Effector CD8-positive, alpha-beta T cell (primary cell): ENCODE measurements at regions not wholly inside any gene's neighbourhood (a gene's known extent, or its start where the extent isn't known, plus 50 kb on each side); places are given as distances from the start of the nearest gene placed in this dataset.
"Not testable (repeated sequence)": the region's sequence is repeated elsewhere in the genome, so short reads cannot be mapped to it uniquely, and the experiment has no call there.

Source experiments
- DNase-seq: peaks from one replicate; lab custom pipeline; 2025; lab: John Stamatoyannopoulos, UW

DNA sequence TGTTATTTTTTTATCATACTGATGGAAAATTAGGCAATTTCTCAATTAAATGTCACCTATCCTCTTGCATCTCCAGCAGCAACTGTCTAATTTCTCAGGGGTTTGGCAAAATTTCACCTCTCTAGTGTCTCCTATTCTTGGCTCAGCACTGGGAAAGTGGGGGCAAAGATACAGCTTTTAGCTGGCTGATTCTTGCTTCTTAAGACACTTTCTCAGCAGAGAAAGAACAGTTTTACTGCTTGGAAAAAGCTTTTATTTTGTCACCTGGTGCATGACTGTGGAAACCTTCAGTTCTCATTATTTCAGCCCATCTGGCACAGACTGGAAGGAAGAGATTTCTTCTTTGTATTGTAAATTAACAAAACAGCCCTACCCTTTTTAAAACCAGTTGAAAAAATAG, 283.6 kb upstream of the SGCD start:
- no peak for DNase-seq

DNA sequence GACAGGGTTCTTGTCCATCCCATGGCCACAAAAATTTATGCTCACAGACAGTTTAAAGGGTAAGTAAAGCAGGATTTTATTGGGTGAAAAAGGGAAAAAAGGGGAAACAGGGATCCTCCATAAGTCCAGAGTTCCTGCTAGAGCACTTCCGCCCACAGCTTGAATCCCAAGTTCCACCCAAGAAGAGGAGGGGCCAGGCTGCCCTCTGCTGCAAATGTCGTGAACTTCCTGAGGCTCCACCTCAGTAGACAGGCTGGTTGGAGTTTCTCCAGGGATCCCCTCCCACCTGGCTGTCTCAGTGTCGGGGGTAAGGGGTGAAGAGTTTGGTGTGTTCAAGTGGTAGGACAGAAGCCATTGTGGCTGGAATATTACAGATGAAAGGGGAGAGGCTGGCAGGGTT, 275.0 kb upstream of the SGCD start:
- no peak for DNase-seq

DNA sequence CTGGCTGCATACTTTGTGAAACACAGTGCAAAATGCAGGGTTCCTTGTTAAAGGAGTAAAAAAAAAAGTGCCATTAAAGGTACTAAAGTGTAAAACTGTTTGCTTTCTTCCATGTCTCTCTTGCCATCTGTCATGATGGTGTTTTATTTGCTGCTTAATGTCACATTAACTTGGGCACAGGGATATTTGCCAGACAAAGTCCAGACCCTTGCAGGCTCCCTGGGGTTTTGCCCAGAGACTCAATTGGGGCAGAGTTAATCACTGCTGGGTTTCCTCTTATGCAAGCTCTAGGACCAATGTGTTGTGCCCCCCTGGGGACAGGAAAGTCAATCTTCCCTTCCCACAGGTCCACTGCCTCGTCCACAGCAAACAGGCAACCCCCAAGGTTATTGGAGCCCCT, 274.3 kb upstream of the SGCD start:
- no peak for DNase-seq

DNA sequence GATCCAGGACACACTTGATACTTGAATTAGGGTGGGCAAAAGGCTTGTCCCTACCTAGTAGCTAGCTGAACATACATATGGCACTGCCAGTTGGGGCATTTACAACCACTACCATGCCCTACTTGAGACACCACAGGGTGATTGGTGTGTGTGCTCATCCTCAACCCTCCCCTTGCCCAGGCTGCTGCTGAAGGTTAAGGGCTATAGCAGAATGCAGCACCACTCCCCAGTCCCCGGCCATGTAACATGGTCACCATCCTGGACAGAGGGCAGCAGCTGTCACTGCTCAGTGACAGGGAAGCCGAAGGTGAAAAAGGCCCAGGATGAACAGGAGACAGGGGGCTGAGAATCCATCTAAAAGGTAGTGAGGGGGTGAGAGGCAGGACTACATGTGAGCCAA, 273.9 kb upstream of the SGCD start:
- DNase-seq: no peak

DNA sequence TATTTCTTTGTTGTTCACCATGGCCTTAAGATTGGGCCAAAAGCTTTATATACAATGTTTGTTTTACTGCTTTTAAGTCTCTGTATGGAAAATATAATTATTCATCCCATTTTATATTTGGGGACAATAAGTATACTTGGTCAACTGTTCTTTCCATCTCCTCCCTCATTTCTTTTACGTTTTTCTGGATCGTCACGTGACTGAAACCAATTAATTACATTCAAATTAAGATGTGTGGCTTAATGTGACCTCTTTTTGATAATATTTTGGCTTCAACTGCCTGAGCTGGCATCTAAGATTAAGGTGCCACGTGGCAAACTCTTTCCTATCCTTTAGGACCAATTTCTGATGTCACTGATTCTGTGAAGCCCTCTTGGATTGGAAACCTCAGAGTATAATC, 250.1 kb upstream of the SGCD start:
- DNase-seq: no peak

DNA sequence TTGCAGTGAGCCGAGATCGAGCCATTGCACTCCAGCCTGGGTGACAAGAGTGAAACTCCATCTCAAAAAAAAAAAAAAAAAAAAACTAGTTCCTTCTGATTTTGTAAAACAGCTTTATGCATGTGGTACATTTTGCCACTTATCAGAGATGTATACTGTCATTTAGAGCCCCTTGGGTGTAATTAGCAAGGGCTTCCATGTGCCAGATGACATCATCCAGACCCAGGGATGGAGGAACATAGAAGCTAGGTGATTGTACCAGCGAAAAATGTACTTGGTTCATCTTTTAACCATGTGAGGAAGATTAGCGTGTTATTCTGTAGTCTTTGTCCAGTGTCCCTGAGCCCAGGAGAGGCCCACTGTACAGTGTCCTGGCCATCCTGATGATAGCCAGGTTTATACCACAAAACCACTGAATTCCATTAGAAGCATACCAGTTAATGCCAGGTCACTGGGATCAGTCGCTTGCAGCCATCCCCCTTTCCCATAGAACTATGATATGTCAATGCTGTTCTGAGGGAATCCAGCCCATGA, 239.3 kb upstream of the SGCD start:
- no peak for DNase-seq

DNA sequence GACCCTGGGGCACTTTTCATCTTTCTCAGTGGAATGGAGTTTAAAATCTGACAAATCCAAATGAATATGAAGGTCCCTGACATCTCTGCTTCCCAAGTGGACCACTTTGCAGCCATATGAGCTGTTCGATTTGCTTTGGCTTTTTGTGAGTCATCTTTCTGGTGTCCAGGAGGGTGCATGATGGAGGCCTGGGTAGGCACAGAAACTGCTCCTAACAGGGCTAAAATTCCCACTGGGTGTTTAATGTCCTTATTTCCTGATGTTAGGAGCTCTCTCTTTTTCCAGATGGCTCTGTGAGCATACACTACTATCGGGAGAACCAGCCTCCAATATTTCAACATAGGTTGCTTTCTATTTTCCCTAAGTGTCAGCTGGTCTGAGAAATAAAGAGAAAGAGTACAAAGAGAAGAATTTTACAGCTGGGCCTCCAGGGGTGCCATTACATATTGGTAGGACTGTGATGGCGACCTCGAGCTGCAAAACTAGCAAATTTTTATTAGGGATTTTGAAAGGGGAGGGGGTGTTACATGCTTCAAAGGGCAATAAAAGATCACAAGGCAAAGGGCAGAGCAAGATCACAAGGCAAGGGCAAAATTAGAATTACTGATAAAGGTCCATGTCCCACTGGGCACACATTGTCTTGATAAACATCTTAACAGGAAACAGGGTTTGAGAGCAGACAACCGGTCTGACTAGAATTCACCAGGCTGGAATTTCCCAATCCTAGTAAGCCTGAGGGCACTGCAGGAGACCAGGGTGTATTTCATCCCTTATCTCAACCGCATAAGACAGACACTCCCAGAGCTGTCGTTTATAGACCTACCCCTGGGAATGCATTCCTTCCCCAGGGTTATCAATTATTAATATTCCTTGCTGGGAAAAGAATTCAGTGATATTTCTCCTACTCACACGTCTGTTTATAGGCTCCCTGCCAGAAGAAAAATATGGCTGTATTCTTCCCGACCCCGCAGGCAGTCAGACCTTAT, 236.7 kb upstream of the SGCD start:
- not testable (repeated sequence) for DNase-seq

DNA sequence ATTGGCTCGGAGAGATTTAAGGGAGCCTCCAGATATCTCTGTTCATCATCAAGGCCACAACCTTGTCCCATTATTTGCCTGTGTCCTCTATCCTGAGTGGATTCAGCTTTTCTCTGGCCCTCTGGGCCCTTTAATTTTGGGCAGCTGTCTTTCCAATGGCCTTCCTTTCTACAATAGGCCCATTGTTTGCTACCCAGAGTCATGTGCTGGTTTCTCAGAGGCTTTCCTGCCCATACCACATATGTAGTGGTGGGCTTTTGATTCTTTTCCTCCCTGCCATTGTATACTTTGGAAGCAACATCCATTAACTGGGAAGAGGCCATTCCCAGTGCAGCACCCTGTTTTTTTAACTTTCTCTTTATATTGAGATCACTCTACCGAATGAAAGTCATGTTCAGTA, 233.9 kb upstream of the SGCD start:
- DNase-seq: no peak

DNA sequence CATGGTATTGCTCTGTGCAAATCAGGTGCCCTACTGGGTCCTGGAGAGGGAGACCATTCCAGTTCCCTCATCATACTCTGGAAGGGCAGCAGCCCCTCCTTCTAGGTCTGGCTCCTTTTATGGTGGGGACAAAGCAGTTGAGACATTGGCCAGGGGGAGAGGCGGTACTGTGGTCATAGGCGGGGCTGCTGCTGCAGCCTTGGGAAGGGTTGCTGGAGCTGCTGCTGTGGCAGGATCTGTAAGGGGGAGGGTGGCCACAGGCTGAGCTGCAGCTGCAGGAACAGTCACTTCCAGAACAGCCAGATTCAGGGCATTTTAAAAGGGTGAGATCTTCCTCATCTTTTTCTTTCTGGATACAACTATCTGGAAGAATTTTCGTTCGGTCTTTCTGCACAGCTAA, 233.0 kb upstream of the SGCD start:
- no peak for DNase-seq

DNA sequence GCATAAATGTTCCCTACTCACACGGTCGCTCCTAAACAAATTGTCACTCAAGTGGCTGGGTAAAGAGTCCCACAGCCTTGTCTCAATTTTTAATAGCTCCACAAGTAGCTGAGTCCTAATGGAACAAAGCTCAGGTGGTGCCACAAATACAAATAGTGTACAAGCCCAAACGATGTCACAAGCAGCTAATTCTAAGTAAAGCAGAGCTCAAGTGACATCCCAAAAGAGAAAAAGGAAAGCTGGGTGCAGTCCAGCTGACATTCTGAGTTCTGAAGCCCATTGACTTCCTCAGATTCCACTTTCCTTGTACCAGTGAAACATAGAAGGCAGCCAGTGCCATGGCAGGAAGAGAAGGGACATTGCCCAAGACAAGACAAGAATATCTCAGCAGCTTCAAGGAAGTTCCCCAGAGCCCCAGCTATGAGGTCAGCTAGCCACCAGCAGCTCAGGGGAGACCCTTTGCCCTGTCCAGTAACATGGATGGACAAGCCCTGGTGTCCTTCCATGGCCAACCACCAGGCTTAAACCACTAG, 231.2 kb upstream of the SGCD start:
- DNase-seq: no peak

DNA sequence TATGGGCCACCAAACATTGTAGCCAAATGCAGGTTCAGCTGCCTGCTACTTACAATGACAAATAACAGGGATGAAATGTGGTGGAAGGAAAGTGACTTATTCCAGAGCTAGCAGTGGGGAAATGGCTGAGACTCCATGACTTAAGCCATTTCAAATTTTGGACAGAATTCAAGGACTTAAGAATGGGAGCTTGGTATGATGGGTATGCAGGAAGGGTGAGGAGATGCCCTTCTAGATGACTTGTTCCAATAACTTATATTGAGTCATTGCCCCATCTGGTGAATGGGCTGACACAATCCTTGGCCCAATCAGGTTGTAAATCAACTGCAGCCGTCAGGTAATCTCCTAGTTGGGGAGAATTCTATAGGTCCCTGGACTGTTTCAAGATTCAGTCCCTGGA, 230.7 kb upstream of the SGCD start:
- DNase-seq: no peak

DNA sequence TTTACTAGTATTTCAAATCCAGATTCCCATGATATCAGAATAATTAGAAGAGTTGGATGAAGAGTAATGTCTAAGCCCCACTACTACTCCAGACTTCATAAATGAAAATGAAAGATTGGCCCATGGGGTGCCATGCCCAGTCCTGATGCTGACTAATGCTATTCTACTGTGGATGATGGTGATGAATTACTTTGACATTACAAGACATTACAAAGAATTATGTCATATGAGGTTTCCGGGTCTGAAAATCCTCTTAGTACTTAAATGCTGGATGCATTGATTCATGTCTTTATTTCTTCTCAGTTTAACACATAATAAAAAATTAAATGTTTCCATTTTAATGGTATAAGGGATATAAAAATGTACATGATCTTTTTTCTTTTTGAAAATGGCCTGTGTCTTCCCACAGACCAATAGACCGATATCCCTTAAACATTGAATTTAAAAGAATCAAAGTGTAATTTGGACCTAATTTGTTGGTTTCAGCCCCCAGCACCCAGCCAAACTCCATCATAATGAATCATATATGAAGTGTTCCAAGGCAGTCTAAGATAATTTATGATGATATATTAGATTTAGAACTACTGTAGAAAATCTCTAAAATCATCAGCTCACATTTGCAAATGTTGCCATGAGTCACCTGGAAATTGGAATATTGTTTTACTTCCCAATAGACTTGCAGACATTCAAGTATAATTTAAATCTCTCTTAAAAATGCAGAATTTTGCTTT, 223.6 kb upstream of the SGCD start:
- no peak for DNase-seq

DNA sequence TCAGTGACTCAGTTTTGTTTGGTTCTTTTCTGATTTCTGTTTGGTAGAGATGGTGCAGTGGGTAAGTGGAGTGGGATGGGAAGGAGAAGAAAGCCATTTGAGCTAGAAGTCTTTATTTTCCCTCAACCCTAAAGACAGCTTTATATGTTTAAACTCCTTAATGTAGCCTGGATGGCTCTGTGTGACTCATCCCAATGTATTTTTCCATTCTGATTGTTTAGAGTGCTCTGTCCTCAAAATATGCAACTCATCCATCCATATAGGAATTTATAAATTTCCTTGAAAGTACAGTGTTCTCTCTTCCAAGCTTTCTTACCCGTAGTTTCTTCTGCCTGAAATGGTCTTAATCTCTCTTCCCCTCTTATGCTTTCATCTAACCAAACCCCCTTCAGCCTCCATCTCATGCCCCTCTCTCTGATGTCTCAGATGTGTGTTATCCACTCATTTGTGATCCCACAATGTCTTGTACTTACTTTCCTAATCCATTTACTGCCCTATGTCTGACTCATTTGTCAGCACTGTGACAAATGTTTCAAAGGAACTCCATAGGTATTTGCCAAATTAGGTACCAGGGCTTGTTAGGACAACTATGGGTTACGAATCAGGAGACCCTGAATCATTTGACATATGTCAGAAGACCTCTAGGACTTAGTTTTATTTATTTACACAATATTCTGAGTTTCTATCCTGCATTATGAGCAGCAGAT, 217.5 kb upstream of the SGCD start:
- DNase-seq: no peak

DNA sequence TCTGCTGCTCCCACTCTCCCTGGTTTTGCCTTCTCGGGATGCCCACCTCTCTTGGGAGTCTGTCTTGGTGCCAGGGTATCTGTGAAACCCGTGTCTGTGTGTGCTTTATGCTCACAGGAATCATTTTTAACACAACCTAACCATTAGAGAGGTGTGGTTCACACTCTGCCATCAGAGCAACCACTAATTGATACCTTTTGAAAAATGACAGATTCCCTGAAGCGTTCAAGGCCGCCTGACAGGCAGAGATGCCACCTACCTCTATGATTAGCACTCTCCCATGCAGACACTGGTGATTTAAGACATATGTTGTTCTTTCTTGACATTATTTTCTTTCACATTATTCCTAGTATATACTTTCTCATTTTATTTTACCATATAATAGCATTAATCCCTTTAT, 207.3 kb upstream of the SGCD start:
- DNase-seq: no peak

DNA sequence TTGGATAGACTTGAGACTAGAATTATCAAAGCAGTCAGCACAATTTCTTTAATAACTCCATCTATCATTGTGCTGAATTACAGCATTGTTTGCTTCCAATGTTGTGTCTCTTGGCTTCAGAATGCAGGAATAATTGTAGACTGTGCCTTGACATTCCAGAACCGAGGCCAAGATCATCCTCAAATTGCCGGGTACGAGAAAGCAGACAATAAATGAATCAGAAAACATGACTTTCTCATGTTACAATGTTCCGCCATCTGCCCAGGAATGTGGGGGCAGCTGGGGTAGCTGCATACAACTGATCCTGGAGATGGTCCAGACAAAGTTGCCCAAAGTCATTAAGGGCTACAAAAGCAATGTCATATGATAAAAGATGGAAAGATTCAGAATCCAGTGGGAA, 206.2 kb upstream of the SGCD start:
- no peak for DNase-seq

DNA sequence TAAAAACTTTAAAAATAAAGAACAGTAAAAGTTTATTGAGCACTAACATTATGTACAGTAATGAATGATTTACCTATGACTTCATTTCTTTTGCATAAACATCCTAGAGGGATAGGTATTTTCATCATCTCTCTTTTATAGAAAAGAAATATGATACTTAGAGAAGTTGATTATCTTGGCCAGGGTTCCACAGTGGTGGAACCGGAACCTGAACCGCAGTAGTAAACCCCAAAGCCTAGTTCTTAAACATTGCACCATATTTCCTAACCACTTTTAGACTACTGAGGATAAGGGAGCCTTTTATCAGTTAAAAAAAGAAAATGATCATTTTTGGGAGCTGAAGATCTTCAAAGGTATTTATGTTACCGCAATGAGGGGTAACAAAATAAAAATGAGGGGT, 205.7 kb upstream of the SGCD start:
- DNase-seq: no peak

DNA sequence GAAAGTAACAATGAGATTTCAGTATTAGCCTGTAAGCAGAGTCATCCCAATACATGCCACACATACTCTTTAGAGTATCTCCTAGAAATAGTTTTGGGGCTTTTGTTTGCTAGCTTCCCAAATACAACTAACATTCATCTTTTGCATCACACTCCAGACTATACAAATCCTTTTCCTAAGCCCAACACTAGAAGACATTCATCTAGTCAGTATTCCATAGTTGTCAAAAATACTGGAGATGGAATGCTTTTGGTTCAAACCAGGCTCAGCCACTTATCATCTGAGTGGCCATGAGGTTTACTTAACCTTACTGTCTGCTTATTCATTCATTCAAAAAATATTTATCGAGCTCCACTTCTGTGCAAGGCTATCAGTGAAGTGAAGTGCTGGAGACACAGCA, 205.1 kb upstream of the SGCD start:
- no peak for DNase-seq

DNA sequence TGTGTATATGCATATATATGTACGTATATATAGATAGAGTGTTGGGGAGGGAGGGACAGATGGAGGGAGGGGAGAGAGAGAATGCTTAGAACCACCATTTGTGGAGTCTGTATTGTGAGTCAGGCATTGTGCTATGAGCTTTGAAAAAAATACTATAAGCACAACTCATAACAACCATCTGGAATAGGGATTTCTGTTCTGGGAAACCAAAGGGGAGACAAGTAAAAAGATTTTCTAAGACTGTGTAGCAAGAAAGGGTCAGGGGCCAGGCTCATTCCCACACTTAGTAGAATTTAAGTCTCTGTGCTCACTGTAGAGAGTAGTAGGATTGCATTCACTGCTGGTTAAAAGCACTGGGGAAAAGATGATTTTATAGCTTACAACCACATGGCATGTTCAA, 202.3 kb upstream of the SGCD start:
- DNase-seq: no peak

DNA sequence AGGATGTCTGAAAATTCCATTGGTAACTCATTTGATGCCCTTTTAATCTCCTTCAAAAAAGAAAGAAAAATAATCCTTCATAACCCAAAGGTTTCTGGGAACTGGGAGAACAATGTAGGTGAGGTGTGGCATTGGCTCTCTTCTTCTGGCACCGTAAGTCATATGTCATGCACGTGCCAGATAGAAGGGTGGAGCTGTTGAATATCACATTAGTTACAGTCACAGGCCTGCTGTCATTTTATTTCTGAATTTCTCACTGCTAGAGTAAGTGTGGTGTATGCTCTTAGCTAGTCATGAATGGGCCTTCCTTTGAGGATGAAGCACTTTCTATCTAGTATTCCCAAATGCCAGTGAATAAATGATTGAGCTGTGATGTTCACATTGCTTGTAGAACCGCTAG, 201.8 kb upstream of the SGCD start:
- DNase-seq: no peak

DNA sequence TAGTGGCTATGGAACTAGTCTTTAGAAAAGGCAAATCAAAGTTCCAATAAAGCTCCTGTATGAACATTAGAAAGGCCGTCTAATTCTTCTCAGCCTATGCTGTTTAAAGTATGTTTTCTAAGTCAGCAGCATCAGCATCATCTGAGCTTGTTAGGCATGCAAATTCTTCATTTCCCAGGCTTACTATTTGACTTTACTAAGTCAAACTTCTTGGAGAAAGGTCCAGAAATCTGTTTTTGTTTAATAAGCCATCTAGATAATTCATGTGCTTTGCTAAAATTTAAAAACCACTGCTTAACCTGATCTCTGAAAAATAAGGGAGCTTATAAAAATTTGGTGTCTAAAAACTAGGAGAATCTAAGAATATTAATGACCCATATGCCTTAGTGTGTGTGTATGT, 200.2 kb upstream of the SGCD start:
- no peak for DNase-seq

DNA sequence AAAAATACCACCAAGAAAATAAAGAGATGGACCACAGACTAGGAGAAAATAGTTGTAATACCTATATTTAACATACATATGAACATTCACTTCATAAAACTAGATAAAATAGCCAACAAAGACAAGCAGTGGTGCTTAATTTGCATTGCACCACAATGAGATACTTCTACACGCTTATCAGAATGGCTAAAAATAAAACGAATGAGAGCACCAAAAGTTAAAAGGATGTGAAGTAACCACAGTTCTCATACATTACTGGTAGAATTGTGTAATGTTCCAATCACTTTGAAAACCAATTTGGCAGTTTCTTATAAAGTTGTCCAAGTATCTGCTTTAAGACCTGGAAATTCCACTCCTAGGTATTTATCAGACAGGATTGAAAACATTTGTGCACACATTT, 198.9 kb upstream of the SGCD start:
- DNase-seq: no peak

DNA sequence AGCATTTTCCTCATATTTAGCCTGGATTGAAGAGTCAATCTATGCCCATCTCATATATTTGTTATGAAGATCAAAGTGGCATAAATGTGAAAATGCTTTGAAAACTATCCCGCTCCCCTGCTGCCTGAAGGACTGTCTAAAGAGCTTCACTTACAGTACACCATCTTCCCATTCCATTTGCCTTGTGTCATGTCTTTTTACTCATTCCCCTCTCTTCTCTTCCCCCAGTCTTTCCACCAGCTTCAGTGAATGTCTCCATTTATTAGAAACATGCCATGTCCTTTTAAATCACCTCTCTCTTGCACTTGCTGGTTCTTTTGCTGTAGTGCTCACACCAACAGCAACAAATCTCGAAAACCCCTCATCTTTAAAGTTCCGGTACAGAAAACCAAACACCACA, 192.7 kb upstream of the SGCD start:
- no peak for DNase-seq
